GM12878 (cell line): ENCODE measurements at regions not wholly inside any gene's neighbourhood (a gene's known extent, or its start where the extent isn't known, plus 50 kb on each side); places are given as distances from the start of the nearest gene placed in this dataset.
A peak's percentile ranks its signal among the peaks of the same experiment; 100 is the strongest.

Source experiments
- ATAC-seq: fragments of 200-7000 bp; cut with Tn5 transposase; 3 replicates; pipeline ENCODE4 v1.9.1; 2020; ENCODE audit warnings: mild to moderate bottlenecking, moderate library complexity
- BruUV-seq: library from RNA; stranded (reverse); fragments of 400-500 nt; replicated peaks from 2 replicates; lab custom pipeline; 2021; lab: Mats Ljungman, UMichigan
- CTCF ChIA-PET: fragments of 300-600 bp; sonication (Branson Sonifier 250); formaldehyde crosslinking; extraction: SDS; loops from one replicate; lab custom pipeline; 2021; ENCODE audit warnings: inconsistent platforms; lab: Yijun Ruan, JAX
- POLR2A ChIA-PET: fragments of 350-600 bp; formaldehyde crosslinking; extraction: SDS; loops from one replicate; lab custom pipeline; 2021; ENCODE audit warnings: inconsistent platforms; lab: Charles Lee
- RAD21 ChIA-PET: fragments of 300-600 bp; sonication (Branson Sonifier 250); formaldehyde crosslinking; loops from one replicate; lab custom pipeline; 2023; ENCODE audit warnings: antibody characterized with exemption; ENCODE audit not compliant: unreplicated experiment; lab: Charles Lee
- SMC1A ChIA-PET: fragments of 300-600 bp; sonication (Branson Sonifier 250); formaldehyde crosslinking; loops from one replicate; lab custom pipeline; 2023; ENCODE audit not compliant: unreplicated experiment, uncharacterized antibody; lab: Charles Lee
- DNase-seq: peaks from one replicate; pipeline ENCODE4 v3.0.0-alpha.2; 2011; ENCODE audit warnings: low read depth, low spot score
- FAIRE-seq: peaks from 3 replicates; lab custom pipeline; 2011; peaks lifted over from hg19 to GRCh38; lab: Jason Lieb, UNC
- H2AFZ ChIP-seq: 2 replicates; pipeline ENCODE4 v1.6.0; 2011; ENCODE audit warnings: low read depth, low read length, control low read depth; ENCODE audit not compliant: control insufficient read depth
- H3K27ac ChIP-seq: 2 replicates; pipeline ENCODE4 v1.5.1; 2011; ENCODE audit warnings: control low read depth; ENCODE audit not compliant: control insufficient read depth, insufficient read depth
- H3K27me3 ChIP-seq, 2 experiments: replicated peaks in 1 of 2; 2 replicates each; pipeline versions ENCODE4 v1.6.0 to v1.6.1; 2011; ENCODE audit warnings: low read length in 1 of 2; ENCODE audit not compliant: control insufficient read depth in 2 of 2, insufficient read depth in 2 of 2
- H3K36me3 ChIP-seq, 2 experiments: 2 replicates each; pipeline ENCODE4 v1.5.1; 2011; ENCODE audit warnings: low read length in 1 of 2; ENCODE audit not compliant: control insufficient read depth in 2 of 2, insufficient read depth in 2 of 2
- H3K4me1 ChIP-seq: 2 replicates; pipeline ENCODE4 v1.6.1; 2011; ENCODE audit warnings: mild to moderate bottlenecking, low read length, moderate library complexity, mixed read lengths; ENCODE audit not compliant: control insufficient read depth, insufficient read depth
- H3K4me2 ChIP-seq: 2 replicates; pipeline ENCODE4 v1.6.0; 2011; ENCODE audit warnings: control low read depth; ENCODE audit not compliant: control insufficient read depth, insufficient read depth
- H3K4me3 ChIP-seq: fragments of 200-600 bp; sonication (generic); 2 replicates; pipeline ENCODE4 v1.5.1; 2016
- H3K79me2 ChIP-seq: 2 replicates; pipeline ENCODE4 v1.6.0; 2011; ENCODE audit warnings: low read length; ENCODE audit not compliant: control insufficient read depth, insufficient read depth
- H3K9ac ChIP-seq: 2 replicates; pipeline ENCODE4 v1.8.0; 2011; ENCODE audit warnings: low read length, control low read depth, mixed read lengths; ENCODE audit not compliant: control insufficient read depth, insufficient read depth
- H3K9me3 ChIP-seq: replicated peaks from 3 replicates; pipeline ENCODE4 v1.5.1; 2011; ENCODE audit warnings: mild to moderate bottlenecking, low read length; ENCODE audit not compliant: control insufficient read depth, insufficient read depth
- H4K20me1 ChIP-seq: 2 replicates; pipeline ENCODE4 v1.6.0; 2011; ENCODE audit not compliant: control insufficient read depth, insufficient read depth
- CTCF ChIP-seq, 3 experiments: IDR thresholded peaks in 2 of 3; conservative IDR thresholded peaks in 1 of 3; 2 replicates each; pipeline ENCODE4 v1.5.1; 2011; ENCODE audit warnings: low read depth in 3 of 3, low read length in 3 of 3, mild to moderate bottlenecking in 3 of 3, control low read depth in 2 of 3, moderate library complexity in 2 of 3, inconsistent platforms in 1 of 3, mixed read lengths in 1 of 3; ENCODE audit not compliant: control insufficient read depth in 2 of 3, insufficient read depth in 1 of 3; ENCODE audit errors: extremely low read depth in 1 of 3
- IKZF2 ChIP-seq, 2 experiments: fragments of 450-650 bp; IDR thresholded peaks; 2 replicates each; pipeline ENCODE4 v1.6.1; 2017; ENCODE audit warnings: mild to moderate bottlenecking in 2 of 2, moderate library complexity in 2 of 2
- SPI1 ChIP-seq: IDR thresholded peaks from 2 replicates; pipeline ENCODE4 v1.6.1; 2011; ENCODE audit warnings: low read depth, mild to moderate bottlenecking, low read length, moderate library complexity, borderline replicate concordance; ENCODE audit not compliant: insufficient read depth
- YY1 ChIP-seq: IDR thresholded peaks from 2 replicates; pipeline ENCODE4 v1.6.1; 2011; ENCODE audit warnings: low read depth, mild to moderate bottlenecking, low read length
- WGBS: methylation state at CpG from one replicate; pipeline ENCODE4 v1.1.6; 2016; ENCODE audit warnings: low lambda C conversion rate; ENCODE audit not compliant: insufficient replicate concordance, insufficient coverage; ENCODE audit errors: missing lambda C conversion rate; 5-methylcytosine and 5-hydroxymethylcytosine counted together
- in situ Hi-C: fragments of 300-500 bp; cut with MboI; formaldehyde crosslinking; loops from 9 replicates; pipeline ENCODE4 v1.14.3; 2018; ENCODE audit warnings: mixed read lengths
- intact Hi-C: fragments of 100-400 bp; cut with micrococcal nuclease; formaldehyde crosslinking; loops from one replicate; pipeline ENCODE4 v1.14.2; 2022; ENCODE audit not compliant: unreplicated experiment

GRCh38 chr12:45575823-45576475, 153.6 kb upstream of the ARID2 start:
- Histone ChIP-seq H3K79me2 (no peaks in the 10 kb centered on the region), H3K9ac (no peak overlapping the region), H2AFZ (peak overlapping the region; percentile 56; the same call in 1 of the 2 replicates)
- BruUV-seq = no TSS peak
- peak; percentile 76 for ATAC-seq
- TF ChIP-seq YY1 (peak; percentile 23; the same call in 1 of the 2 replicates), SPI1 (0 out of 2 replicates have a peak, but pooled peaks have one; percentile 31), IKZF2 (IDR thresholded peaks at IDR 0.05) (peak in 1 of 2 experiments; percentile 10; a peak in 1 of 4 replicates), CTCF (IDR thresholded peaks at IDR 0.05 in 2 of 3, conservative IDR thresholded peaks at IDR 0.05 in 1 of 3; ENCODE audit: control insufficient read depth in 2 of 3, extremely low read depth in 1 of 3, insufficient read depth in 1 of 3, low read depth in 3 of 3, low read length in 3 of 3) (no peak)
- TF ChIP-seq, all 136 proteins: peak for 3
- ChIA-PET SMC1A (interaction anchor here (1.4 kb wide), 1 partner anchor 32 kb away, joined by 4 read pairs; no protein-coding TSS in a partner anchor), POLR2A (no interaction called here), CTCF (interaction anchor here (1.0 to 1.8 kb wide), 2 partner anchors 32 kb away, joined by 4 read pairs; no protein-coding TSS in a partner anchor), RAD21 (interaction anchor here (1.3 kb wide), 1 partner anchor 29 kb away, joined by 3 read pairs; no protein-coding TSS in a partner anchor)
- Histone ChIP-seq H3K4me1 (peaks cover 30% of the 10 kb centered on the region), H3K4me2 (peak overlapping the region; percentile 60), H3K36me3 (no peaks in the 10 kb centered on the region), H4K20me1 (no peaks in the 10 kb centered on the region), H3K27me3 (no peaks in the 10 kb centered on the region), H3K4me3 (no peak overlapping the region), H3K27ac (peak overlapping the region; percentile 7; the same call in 1 of the 2 replicates), H3K9me3 (no peaks in the 10 kb centered on the region)
- FAIRE-seq = no peak
- in situ Hi-C loops (no loop called here), intact Hi-C loops (loop anchor here (10.0 kb wide), 1 partner anchor 149 kb away; the partner anchor contains the start of gene ARID2)
- peak; percentile 31 for DNase-seq
- WGBS = 25% methylated on average over 7 of the region's 7 CpGs
